AG09309 (cell line): ENCODE measurements at regions not wholly inside any gene's neighbourhood (a gene's known extent, or its start where the extent isn't known, plus 50 kb on each side); places are given as distances from the start of the nearest gene placed in this dataset.

Experiments
- DNase-seq: peaks from one replicate; pipeline ENCODE4 v3.0.0-alpha.2; 2010; ENCODE audit warnings: low read depth
- H3K4me3 ChIP-seq: 2 replicates; pipeline ENCODE4 v1.5.1; 2011; ENCODE audit warnings: mild to moderate bottlenecking, low read depth, low read length, moderate library complexity; ENCODE audit not compliant: control insufficient read depth
- CTCF ChIP-seq: IDR thresholded peaks from 2 replicates; pipeline ENCODE4 v1.5.1; 2011; ENCODE audit warnings: mild to moderate bottlenecking, low read depth, low read length, inconsistent platforms; ENCODE audit not compliant: insufficient read depth, control insufficient read depth; ENCODE audit errors: missing control alignments

GRCh38 chr1:239868058-239868832 is 223.4 kb upstream of the FMN2 start:
- no peak for TF ChIP-seq CTCF
- no peak for DNase-seq
- no peak overlapping the region for H3K4me3 ChIP-seq

DNA sequence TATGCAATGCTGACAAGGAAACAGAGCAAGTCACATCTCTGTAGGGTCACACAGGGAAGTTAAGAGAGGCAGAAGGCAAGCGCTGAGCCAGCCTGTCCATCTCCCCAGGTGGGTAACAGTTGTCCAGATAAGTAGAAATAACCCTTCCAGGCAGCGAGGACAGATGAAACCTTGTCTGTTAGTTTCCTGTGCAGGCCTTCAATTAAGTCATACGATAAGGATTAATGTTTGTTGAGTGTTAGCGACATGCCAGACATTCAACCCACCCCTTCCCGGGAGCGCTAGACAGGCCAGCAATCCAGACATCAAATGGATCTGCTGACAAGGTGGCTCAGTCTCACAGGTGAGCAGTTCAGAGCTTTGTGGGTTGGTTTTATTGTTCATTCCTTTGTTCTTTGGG is 221.5 kb upstream of the FMN2 start:
- DNase-seq, result no peak
- TF ChIP-seq CTCF, result no peak

DNA sequence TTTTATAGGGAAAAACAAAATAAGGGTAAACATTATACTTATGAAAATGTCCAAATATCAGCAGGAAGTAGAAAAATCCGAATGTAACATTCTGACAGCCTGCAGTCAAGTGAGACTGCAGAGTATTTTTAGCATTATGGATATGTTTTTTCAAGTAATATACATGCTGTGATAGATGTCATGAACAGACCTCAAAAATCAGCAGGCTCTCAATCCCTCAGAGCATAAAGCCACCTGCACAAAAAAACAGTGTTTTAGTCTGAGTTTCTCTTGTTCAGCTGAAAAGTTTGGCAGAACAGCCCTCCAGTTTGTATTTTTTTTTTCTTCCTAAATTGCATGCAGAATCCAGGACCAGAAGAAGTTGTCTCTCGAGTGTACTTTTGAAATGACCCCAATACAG is 219.1 kb upstream of the FMN2 start:
- no peak for DNase-seq
- no peak for TF ChIP-seq CTCF
- H3K4me3 ChIP-seq, result no peak overlapping the region

More for the DNA sequence above, 221.5 kb upstream of the FMN2 start:
- H3K4me3 ChIP-seq, result no peak overlapping the region

GRCh38 chr1:239874831-239875230 is 216.9 kb upstream of the FMN2 start:
- no peak overlapping the region for H3K4me3 ChIP-seq
- TF ChIP-seq CTCF, result no peak

DNA sequence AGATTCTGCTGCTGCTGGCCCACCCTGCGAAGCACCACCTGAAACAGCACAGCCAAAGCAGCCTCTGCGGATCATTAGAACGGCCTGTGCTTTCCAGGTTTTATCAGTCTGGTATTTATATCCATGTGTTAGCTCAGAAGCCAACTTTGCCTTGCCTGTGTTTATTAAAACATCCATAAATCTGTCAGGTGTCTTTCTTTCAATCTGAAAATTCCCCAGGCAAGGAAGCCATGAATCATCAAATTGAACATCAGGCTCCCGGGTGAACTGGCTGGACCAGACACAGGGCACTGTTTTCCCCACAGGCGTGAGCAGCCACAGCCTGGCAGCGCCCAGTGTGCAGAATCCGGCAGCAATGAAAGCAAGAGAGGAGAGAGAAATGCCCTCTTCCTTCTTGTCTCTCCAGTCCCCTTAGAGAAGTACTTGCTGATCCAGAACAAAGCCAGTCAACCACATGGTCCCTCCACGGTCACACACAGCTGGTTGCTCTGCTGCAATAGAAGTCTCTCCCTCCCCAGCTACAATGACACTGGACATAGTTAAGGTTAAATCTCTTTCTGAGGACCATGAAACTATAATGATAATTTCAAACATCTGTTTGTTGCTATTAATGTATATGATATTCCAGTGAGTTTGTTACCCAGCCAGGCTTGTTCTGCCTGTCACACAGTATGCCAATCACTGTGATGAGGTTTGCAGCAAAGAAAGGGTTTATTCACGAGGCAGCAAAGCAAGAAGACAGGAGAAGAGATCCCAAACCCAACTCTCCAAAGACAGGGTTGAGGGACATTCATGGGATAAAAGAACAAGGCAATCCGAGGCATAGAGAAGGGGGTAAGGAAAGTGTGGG is 212.1 kb upstream of the FMN2 start:
- DNase-seq, result no peak
- H3K4me3 ChIP-seq, result no peak overlapping the region
- TF ChIP-seq CTCF, result no peak

More at GRCh38 chr1:239874831-239875230, 216.9 kb upstream of the FMN2 start:
- no peak for DNase-seq

GRCh38 chr1:239882967-239883366 is 208.7 kb upstream of the FMN2 start:
- DNase-seq, result no peak

More at GRCh38 chr1:239882967-239883366, 208.7 kb upstream of the FMN2 start:
- no peak overlapping the region for H3K4me3 ChIP-seq
- no peak for TF ChIP-seq CTCF
